CD4-positive, alpha-beta T cell treated with Interleukin-2 at 100 ng/mL for 4 hours (primary cell): ENCODE measurements at regions not wholly inside any gene's neighbourhood (a gene's known extent, or its start where the extent isn't known, plus 50 kb on each side); places are given as distances from the start of the nearest gene placed in this dataset.

Experiments used
- DNase-seq: peaks from one replicate; pipeline ENCODE4 v3.0.0-alpha.2; 2020; ENCODE audit warnings: low spot score

DNA sequence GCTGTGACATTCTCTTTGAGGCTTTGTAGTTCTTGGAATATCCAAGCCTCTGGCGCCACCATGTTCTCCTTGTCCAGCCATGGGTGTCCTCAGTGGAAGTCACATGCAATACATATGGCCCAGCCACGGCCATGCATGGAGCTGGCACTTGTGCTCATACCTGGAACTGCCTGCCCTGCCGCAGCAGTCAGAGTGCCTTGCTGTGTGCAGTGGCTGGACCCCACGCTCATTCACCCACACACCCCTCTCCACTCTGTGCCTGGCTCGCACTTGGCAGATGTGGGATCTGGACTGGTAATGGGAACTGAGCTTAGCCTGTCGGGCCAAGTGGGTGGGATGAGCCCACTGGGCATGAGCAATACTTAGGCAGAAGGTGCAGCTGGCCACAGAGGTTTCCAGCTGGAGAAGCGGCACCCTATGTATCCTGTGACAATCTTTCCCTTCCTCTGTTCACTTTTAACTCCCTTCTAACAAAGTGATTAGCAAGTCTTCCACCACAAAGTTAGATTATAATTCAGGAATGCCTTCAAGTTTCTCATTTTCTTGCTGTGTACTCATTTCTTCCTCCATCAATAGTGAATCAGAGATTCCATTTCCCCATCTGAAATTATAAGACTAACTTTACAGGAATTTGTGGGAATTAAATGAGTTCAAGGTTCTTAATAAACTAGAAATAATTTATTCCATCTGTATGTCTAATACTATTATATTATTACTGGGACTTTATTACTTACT lies 351.6 kb upstream of the NCAM2 start:
- DNase-seq = no peak

DNA sequence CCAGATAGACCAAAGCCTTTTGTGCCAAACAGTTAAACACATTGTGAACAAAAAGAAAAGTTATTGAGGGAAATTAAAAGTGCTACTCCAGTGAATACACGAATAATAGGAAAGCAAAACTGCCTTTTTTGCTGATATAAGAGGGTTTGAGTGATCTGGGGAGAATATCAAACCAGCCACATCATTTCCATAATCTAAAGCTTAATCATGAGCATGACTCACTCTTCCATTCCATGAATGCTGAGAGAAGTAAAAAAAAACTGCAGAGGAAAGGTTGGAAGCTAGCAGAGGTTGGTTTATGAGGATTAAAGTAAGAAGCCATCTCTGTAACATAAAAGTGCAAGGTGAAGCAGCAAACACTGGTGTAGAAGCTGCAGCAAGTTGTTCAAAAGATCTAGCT lies 350.6 kb upstream of the NCAM2 start:
- no peak for DNase-seq

DNA sequence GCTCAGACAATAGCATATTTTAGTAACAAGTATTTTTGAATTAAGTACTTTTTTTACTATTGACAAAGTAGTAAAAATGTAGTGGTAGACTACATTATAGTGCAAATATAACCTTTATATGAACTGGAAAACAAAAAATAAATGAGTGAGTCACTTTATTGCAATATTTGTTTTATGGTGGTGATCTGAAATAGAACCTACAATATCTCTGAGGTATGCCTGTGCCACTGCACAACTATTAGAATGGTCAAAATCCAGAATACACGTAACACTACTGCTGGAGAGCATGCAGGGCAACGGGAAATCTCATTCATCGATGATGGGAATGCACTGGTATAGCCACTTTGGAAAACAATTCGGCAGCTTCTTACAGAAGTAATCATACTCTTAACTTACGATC lies 349.0 kb upstream of the NCAM2 start:
- no peak for DNase-seq

DNA sequence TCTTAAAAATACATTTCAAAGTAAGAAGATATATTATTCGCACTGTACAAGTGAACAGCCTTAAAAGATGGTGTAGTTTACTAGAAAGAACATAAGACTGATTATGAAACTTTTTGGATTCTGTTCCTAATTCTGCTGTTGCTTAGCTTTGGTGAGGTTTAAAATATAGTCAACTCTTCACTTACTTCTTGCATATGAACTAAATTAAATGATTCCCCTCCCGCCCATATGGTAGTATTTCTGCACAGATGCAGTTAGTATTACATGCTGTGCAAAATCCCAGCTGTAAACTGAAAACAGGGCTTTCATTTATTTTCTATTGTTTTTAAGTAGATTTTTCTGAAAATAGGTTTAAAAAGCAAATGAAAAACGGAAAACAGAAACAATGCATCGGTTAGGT lies 345.4 kb upstream of the NCAM2 start:
- DNase-seq = no peak

DNA sequence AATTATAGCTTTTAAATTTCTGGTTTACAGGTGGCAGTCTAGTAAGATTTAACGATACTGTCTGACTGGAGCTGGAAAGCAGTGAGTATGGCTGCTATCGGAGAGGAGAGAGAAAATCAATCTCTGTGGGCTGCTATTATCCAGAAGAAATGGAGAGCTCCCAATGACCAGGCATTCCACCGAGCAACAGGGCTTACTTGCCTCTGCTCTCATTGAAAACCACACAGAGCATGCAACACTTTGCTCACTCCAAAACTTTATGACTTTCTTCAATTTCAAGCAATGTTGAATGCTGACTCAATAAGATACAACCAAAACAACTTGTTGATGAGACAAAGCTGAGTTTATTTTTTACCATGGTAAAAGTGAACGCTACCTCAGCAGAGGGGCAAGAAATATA lies 337.0 kb upstream of the NCAM2 start:
- no peak for DNase-seq

DNA sequence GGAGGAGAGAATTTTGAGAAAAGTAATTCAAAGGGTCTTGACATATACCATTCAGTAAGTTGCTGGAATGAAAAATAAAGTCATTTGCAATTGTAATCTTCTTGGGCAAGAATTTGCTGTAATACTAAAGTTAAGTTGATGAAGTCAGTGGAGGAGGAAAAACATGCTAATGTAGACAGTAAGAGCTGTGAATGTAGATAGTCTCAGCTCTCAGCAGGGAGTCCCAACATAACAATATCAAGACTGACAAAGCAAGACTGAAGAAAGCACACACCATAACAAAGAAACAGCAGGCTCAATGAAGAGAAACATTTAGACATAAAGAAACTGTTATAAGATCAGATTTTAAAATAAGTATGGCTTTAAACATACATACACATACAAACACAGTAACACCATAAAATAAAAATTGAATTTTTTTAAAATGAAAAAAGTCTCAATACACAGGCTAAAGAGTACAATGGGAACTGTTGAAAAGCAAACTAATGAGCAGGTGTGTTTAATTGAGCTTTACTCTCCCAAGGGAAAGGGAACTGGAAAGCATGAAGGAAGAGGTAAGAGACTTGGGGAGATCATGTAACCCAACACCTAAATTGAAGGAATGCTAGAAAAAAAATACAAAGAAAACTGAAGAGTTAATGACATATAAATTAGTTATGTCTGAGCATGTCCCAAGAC lies 336.3 kb upstream of the NCAM2 start:
- DNase-seq = no peak

DNA sequence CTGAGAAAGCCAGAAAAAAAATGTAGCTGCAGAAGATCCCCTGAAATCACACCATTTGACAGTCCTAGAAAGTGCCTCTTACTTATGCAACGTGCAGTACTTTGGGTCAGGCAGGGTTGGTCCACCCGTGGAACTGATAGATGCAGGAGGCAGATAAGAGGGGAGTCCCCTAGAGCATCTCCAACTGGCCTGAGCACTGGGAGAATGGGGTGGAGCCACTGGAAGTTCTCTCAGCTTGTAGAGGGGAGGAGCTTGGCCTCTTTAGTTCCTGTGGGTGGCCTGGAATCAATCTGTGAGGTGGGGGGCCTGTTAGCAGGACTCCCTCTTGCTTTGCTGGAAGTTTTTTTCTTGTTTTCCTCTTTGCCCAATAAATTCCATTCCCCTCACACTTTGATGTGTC lies 335.7 kb upstream of the NCAM2 start:
- no peak for DNase-seq

DNA sequence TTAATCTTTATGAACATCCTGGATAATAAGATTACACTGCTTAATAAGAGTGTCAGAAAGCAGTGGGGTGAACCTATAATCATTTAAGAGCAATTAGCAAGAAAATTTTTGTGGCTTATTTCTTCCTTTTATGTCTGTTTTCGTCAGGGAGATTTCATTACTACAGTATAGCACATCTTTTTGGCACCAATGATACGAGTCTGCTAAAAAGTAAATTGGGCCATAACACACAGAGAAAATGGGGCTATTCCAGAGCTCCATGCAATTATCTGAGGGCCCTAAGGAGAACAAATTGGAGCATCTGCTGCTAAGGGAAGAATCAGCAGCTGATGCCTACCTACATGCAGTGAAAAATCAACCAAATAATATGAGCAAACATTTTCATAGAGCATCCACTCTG lies 330.3 kb upstream of the NCAM2 start:
- no peak for DNase-seq

DNA sequence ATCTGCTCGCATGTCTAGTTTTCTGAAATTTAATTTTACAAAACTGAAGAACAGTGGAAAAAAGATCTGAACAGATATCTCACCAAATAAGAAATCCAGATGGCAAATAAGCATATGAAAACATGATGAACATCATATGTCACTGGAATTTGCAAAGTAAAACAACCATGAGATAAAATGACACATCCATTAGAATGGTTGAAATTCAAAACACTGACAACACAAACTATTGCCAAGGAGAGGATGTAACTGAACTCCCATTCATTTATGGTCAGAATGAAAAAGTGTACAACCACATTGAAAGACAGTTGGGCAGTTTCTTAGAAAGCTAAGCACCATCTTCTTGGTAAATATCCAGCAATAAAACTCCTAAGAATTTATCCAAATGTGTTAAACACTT lies 312.7 kb upstream of the NCAM2 start:
- DNase-seq = no peak

DNA sequence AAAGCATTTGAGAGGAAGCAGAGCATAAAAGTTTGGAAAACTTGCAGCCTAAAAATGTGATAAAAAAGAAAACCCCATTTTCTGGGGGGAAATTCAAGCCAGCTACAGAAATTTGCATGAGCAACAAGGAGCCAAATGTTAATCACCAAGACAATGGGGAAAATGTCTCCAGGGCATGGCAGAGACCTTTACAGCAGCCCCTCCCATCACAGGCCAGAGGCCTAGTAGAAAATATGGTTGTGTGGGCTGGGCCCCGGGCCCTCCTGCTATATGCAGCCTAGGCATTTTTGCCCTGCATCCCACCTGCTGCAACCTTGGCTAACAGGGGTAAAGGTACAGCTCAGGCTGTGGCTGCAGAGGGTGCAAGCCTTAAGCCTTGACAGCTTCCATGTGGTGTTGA lies 299.6 kb upstream of the NCAM2 start:
- no peak for DNase-seq

DNA sequence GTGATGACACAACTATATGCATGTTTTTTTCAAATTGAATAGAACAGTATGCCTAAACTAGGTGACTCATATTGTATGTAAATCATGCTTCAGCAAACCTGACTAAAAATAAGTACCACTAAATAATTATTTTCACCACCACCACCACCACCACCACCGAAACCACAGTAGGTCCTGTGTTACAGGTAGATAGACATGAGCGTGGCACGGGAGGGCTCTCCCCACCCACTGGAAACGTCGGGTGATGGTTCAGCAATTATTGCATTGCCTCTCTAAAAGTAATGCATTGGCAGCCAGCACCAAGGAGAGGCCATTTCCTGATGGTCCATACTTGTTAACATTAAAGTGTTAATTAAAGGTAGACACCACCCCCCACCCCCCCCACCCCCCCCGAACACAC lies 297.0 kb upstream of the NCAM2 start:
- no peak for DNase-seq

DNA sequence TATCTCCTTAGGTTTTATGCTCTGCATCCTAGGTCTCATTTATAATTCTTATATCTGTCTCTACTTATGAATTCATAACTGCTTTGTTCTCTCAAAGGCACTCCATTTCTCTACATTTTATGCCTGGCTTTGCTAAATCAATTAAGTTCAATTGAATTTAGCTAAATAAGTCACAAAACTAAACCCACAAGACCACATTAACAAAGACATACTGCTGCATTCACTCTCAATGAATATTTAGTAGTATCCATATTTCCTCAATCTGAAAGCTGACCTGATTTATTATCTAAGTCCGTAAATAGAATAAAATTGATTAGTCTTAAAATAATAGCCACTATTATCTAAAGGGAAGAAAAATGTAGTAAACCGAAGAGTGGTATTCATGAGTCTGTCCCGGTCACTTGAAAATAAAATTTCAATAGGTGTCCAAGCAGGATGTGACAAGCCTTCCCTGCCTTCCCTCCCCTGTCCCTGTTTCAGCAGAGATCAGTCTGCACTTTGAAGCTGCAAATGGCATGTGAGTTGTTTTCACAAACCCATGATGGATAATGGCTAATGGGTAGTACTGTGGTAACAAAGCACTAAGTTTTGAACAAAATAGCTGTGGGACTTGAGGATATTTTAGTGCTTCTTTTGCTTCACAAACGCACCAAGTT lies 295.0 kb upstream of the NCAM2 start:
- no peak for DNase-seq

DNA sequence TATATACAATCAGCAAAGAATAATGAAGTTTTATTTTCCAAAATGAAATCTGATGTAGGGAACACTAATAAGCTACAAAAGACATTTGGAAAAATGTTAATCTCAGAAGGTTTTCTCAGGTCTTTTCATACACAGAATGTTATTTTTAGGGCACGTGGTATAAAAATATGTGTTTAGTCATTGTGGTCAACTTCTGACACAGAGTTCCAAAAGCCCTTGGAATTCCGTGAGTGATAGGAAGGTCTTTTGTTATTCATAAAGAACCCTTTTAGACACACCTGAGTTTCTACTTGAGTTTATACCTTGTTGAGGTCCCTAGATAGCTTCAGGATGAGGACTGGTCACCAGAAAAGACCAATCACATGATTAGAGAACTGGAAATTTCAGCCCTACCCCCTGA lies 277.6 kb upstream of the NCAM2 start:
- DNase-seq = no peak

DNA sequence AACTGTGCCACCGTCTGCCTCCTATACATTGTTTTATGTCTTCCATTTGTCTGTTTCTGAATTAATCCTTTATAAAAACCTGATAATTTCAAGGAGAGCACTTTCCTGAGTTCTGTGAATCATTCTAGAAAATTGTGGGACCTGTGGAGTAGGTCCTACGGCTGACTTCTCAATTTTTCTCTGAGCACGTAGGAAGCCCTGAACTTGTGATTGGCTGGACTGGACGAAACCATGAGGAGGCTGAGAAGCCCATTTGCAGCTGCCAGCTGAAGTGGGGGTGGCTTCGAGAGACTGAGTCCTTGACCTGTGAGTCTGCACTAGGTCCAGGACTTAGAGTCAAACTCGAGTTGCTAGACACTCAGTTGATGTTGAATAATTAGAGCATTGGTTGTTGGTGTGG lies 277.1 kb upstream of the NCAM2 start:
- DNase-seq = no peak

DNA sequence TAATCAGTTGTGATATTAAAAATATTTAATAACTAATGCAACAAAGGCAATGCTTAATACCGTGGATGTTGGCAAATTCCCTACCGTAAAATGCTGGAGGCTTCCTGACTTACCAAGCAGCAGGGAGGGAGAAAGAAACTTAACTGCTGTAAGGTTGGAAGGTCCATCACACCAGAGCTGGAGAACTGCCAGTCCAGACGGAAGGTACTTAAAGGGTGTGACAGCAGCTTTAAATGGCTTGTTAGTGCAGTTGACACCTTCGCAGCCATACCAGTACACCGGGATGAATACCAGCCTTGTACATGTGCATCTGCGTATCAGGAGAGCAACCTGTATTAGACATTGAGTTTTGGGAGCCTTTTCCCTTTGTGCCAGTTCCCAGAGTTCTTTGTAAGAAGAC lies 269.5 kb upstream of the NCAM2 start:
- DNase-seq = no peak

DNA sequence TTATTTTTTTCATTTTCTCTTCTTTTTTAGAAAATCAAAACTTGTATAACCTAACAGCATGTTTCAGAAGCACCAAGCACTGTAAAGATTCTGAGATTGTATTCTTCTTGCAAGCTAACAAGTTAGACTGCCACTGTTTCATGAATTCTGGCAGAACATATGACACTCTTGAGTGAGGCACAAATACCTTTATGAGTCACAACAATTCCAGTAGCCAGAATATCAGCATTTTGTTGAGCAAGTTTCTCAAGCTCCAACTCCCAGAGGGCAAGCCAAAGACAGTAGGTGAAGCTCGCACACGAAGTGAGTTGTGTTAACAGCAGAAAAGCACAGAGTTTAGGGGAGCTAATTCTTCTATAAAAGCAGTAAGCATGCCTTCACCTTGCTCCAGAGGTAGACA lies 268.8 kb upstream of the NCAM2 start:
- DNase-seq = no peak

DNA sequence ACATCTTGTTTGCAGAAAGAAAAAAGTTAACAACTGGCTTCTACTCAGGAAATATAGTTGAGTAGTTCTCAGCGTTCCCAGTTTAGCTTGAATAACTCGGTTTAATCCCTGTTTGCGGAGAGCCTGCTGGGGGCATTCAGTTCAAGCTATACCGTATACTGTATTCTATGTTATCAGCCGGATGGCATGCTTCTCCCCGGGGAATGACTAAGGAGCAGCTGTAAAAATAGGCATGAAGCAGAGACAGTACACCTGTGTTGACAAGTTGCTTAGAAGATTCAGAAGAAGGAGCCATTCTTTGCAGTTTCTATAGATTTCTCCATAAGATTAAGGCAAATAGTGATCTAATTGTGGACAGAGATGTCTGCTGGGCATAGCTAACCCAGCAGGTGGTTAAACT lies 267.8 kb upstream of the NCAM2 start:
- DNase-seq = no peak

DNA sequence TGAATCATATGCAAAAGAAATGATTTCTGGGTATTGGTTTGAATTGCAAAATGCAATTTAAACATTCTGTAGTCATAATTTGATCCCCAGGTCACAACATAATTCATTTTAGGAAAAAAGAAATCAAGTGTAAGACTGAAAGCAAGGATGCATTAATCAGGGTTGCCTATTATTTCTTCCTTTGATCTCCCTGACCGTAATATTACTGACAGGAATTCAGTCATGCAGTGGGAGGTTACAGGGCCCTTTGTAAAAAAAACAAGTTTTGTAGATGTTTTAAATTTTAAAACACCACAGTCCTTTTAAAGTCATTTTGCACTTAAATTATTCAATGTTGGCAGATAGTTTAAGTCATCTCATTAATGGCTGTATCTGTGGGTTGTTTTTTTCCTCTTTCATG lies 263.0 kb upstream of the NCAM2 start:
- DNase-seq = no peak

DNA sequence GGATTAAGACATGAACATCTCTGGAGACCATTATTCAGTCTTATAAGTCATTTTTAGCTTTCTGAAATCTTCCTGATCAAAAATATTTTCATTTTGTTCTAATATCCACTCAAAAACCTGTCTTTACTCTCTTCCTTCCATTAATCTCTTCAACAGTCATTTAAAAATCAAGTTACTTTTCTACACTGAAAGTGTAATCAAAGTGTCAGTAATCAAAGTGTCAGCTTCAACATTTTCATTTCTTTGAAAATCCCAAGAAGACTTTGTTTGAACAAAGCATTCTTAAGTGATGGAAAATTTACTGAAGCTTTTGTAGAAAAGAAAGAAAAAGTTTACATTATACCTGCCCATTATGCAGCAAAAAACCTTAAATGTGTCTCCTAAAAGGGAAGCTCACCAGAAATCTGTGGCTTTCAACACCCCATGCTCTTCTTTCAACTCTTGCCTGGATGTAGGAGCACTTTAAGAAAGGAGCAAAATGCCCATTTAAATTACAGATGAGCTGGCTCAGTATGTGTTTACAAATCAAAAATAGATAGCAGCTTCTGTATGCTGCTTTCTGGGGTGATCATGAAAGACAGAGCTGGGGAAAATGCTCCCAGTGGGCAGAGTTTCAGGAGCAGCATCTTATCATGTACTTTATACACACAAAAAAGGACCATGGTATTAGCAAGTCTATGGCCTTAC lies 260.8 kb upstream of the NCAM2 start:
- DNase-seq = no peak

DNA sequence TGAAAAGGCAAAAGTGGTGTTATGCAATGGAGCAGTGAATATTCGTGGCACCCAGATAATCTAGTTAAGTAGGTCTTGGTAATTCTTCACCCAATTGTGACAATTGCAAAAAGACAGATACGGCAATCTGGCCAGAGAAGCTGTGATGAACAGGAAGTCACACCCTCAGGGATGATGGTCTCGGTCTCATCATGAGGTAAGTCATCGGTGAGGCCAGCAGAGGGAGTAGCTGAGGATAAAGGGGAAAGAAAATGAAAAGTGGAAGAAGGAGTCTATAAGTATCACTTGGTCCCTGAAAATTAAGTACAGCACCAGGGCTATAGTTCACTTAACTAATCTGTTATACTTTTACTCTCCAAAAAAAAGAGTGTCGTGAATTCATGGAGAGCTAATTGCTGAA lies 258.8 kb upstream of the NCAM2 start:
- DNase-seq = no peak

DNA sequence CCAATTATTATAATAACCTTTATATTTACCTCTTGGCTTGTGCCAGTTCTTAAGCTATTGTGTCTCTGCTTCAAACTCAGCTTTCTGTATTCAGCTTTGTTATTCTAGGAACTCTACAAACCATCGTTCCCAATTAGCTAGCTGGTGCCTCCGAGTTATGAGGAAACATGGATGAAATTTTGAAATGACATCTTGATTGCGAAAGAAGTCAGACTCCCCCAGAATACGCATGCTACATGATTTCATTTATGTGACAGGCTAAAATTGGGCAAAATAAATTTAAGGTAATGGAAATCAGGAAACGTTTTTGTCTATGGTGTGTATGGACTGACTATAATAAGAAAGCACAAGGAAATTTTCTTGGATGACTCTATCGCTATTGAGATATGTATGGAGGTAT lies 256.8 kb upstream of the NCAM2 start:
- no peak for DNase-seq

DNA sequence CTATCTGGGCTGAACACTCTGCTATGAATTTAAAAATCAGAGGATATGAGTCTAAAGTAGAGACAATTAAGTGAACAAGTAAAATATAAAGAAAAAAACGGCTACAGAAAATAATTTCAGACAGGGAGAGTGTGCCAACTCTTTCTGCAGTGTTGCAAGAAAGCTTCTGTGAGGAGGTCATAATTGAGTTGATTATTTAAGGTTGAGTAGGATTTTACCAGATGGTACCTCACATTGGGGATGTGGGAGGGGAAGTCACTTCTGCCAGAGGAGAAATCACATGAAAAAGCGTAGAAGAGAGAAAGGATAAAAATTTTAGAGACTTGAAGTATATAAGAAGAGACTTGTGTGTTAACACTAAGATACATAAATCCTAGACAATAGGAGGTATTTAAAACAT lies 238.0 kb upstream of the NCAM2 start:
- DNase-seq = no peak

DNA sequence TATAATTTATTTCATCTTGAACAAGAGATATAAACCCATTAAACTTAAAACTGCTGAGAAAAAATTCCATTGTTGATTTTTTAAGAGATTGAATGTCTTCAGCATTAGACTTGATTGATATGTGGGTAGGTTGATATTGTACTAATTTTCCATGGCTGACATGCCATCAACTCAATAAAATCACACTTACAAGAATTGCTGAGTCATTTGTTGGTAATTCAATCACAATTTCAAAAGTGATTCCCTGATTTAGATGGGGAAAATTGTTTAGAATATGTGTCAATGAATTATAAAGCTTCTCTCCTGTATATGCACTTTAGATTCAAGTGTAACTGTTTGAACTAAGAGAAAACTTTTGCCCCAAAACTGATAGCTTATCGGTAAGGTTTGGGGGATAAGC lies 223.5 kb upstream of the NCAM2 start:
- DNase-seq = no peak
